Keratinocyte (primary cell): ENCODE measurements at regions not wholly inside any gene's neighbourhood (a gene's known extent, or its start where the extent isn't known, plus 50 kb on each side); places are given as distances from the start of the nearest gene placed in this dataset.

Experiments
- DNase-seq: peaks from one replicate; pipeline ENCODE4 v3.0.0-alpha.2; 2011; ENCODE audit warnings: low read depth, missing footprints, low spot score
- FAIRE-seq: peaks from 2 replicates; lab custom pipeline; 2011; peaks lifted over from hg19 to GRCh38; lab: Jason Lieb, UNC
- H2AFZ ChIP-seq: 2 replicates; pipeline ENCODE4 v1.6.0; 2012; ENCODE audit warnings: low read length, control low read depth, inconsistent platforms; ENCODE audit not compliant: control insufficient read depth
- H3K27ac ChIP-seq: 2 replicates; pipeline ENCODE4 v1.5.1; 2011; ENCODE audit warnings: low read length; ENCODE audit not compliant: control insufficient read depth, insufficient read depth
- H3K27me3 ChIP-seq: 3 replicates; pipeline ENCODE4 v1.6.0; 2011; ENCODE audit warnings: low read length; ENCODE audit not compliant: control insufficient read depth, insufficient read depth; ENCODE audit errors: extremely low read depth
- H3K36me3 ChIP-seq, 2 experiments: 2 replicates in 1 of 2; 3 replicates in 1 of 2; pipeline ENCODE4 v1.5.1; 2011; ENCODE audit warnings: low read length in 2 of 2, mild to moderate bottlenecking in 1 of 2; ENCODE audit not compliant: control insufficient read depth in 2 of 2, insufficient read depth in 2 of 2; ENCODE audit errors: extremely low read depth in 1 of 2
- H3K4me1 ChIP-seq: 3 replicates; pipeline ENCODE4 v1.5.1; 2011; ENCODE audit warnings: low read length; ENCODE audit not compliant: control insufficient read depth, insufficient read depth; ENCODE audit errors: extremely low read depth
- H3K4me2 ChIP-seq: 3 replicates; pipeline ENCODE4 v1.6.0; 2011; ENCODE audit warnings: low read depth, low read length; ENCODE audit not compliant: control insufficient read depth, insufficient read depth; ENCODE audit errors: extremely low read depth
- H3K4me3 ChIP-seq, 3 experiments: fragments of 200-600 bp in 1 of 3; sonication (generic) in 1 of 3; 2 replicates in 2 of 3; 3 replicates in 1 of 3; pipeline ENCODE4 v1.5.1; 2011 to 2016; ENCODE audit warnings: low read length in 3 of 3, mild to moderate bottlenecking in 3 of 3, control low read depth in 2 of 3, inconsistent platforms in 1 of 3, low read depth in 1 of 3, mixed read lengths in 1 of 3, mixed run types in 1 of 3, moderate library complexity in 1 of 3; ENCODE audit not compliant: control insufficient read depth in 2 of 3, insufficient read depth in 2 of 3; ENCODE audit errors: extremely low read depth in 1 of 3
- H3K79me2 ChIP-seq: 2 replicates; pipeline ENCODE4 v1.6.0; 2012; ENCODE audit warnings: low read length; ENCODE audit not compliant: control insufficient read depth, insufficient read depth
- H3K9ac ChIP-seq: 3 replicates; pipeline ENCODE4 v1.6.0; 2011; ENCODE audit warnings: low read length; ENCODE audit not compliant: control insufficient read depth, insufficient read depth; ENCODE audit errors: extremely low read depth
- H3K9me1 ChIP-seq: 3 replicates; pipeline ENCODE4 v1.6.0; 2011; ENCODE audit warnings: low read length; ENCODE audit not compliant: control insufficient read depth, insufficient read depth; ENCODE audit errors: extremely low read depth
- H3K9me3 ChIP-seq: 2 replicates; pipeline ENCODE4 v1.5.1; 2012; ENCODE audit warnings: low read depth, low read length; ENCODE audit not compliant: control insufficient read depth
- H4K20me1 ChIP-seq: 3 replicates; pipeline ENCODE4 v1.6.0; 2011; ENCODE audit warnings: low read length; ENCODE audit not compliant: control insufficient read depth, insufficient read depth; ENCODE audit errors: extremely low read depth
- CTCF ChIP-seq, 3 experiments: IDR thresholded peaks in 1 of 3; conservative IDR thresholded peaks in 1 of 3; optimal IDR thresholded peaks in 1 of 3; 2 replicates in 2 of 3; 3 replicates in 1 of 3; pipeline versions ENCODE3 to v1.5.1; 2011; ENCODE audit warnings: low read length in 3 of 3, mild to moderate bottlenecking in 3 of 3, moderate library complexity in 2 of 3, control low read depth in 1 of 3, inconsistent platforms in 1 of 3; ENCODE audit not compliant: insufficient read depth in 2 of 3; ENCODE audit errors: extremely low read depth in 1 of 3
- EZH2 ChIP-seq: IDR thresholded peaks from one replicate; pipeline ENCODE4 v1.6.1; 2012; ENCODE audit warnings: inconsistent platforms, mild to moderate bottlenecking, low read length, moderate library complexity
- dilution Hi-C: fragments of 300-500 bp; cut with MboI; formaldehyde crosslinking; loops from one replicate; pipeline ENCODE4 v1.7.0; 2020; ENCODE audit warnings: low sequenced_read_pairs; ENCODE audit not compliant: extremely low pct_ligation_motif_present

DNA sequence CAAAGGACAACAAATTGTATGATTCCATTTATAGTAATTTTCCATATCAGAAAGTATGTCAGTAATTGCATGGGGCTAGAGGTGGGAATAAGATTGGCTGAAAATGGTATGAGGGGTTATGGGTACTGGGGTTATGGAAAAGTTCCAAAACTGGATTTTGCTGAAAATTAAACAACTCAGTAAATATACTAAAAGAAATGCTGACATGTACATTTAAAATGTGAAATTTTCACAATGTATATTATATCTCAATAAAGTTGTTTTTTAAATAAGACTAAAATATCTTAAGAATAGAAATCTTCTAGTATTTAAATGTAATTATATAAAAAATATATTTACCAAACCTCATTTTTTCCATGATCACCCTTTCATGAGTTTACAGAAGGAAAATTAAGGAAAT, 844.9 kb upstream of the SLIT2 start:
- H3K9me1 ChIP-seq, result no peaks in the 10 kb centered on the region
- FAIRE-seq (no peak), DNase-seq (no peak)
- dilution Hi-C loops, result no loop called here
- TF ChIP-seq EZH2 (no peak), CTCF (optimal IDR thresholded peaks at IDR 0.05 in 1 of 3, IDR thresholded peaks at IDR 0.05 in 1 of 3, conservative IDR thresholded peaks at IDR 0.05 in 1 of 3; ENCODE audit: extremely low read depth in 1 of 3, insufficient read depth in 2 of 3, low read length in 3 of 3) (no peak)
- no peak overlapping the region for H2AFZ ChIP-seq
- no peaks in the 10 kb centered on the region for H3K4me1 ChIP-seq
- H3K79me2 ChIP-seq, result no peaks in the 10 kb centered on the region
- H3K36me3 ChIP-seq, result no peaks in the 10 kb centered on the region
- H3K27me3 ChIP-seq, result no peaks in the 10 kb centered on the region
- H3K9ac ChIP-seq, result no peak overlapping the region
- no peaks in the 10 kb centered on the region for H4K20me1 ChIP-seq
- no peaks in the 10 kb centered on the region for H3K9me3 ChIP-seq
- no peak overlapping the region for H3K4me3 ChIP-seq
- H3K4me2 ChIP-seq, result no peak overlapping the region
- no peak overlapping the region for H3K27ac ChIP-seq

- DNase-seq, result no peak
- no peak for TF ChIP-seq EZH2
- TF ChIP-seq CTCF (optimal IDR thresholded peaks at IDR 0.05 in 1 of 3, IDR thresholded peaks at IDR 0.05 in 1 of 3, conservative IDR thresholded peaks at IDR 0.05 in 1 of 3; ENCODE audit: extremely low read depth in 1 of 3, insufficient read depth in 2 of 3, low read length in 3 of 3), result no peak
- Histone ChIP-seq H3K9ac (no peak overlapping the region), H3K27ac (no peak overlapping the region), H3K9me1 (no peaks in the 10 kb centered on the region), H4K20me1 (no peaks in the 10 kb centered on the region), H2AFZ (no peak overlapping the region), H3K4me2 (no peak overlapping the region), H3K36me3 (no peaks in the 10 kb centered on the region), H3K4me1 (no peaks in the 10 kb centered on the region), H3K9me3 (no peaks in the 10 kb centered on the region), H3K27me3 (no peaks in the 10 kb centered on the region), H3K4me3 (no peak overlapping the region), H3K79me2 (no peaks in the 10 kb centered on the region)
- FAIRE-seq, result no peak
- dilution Hi-C loops, result no loop called here
These were observed 847.8 kb upstream of the SLIT2 start for GRCh38 chr4:19403786-19404370.
